ENCODE measurements at regions not wholly inside any gene's neighbourhood (a gene's known extent, or its start where the extent isn't known, plus 50 kb on each side); places are given as distances from the start of the nearest gene placed in this dataset.

DNA sequence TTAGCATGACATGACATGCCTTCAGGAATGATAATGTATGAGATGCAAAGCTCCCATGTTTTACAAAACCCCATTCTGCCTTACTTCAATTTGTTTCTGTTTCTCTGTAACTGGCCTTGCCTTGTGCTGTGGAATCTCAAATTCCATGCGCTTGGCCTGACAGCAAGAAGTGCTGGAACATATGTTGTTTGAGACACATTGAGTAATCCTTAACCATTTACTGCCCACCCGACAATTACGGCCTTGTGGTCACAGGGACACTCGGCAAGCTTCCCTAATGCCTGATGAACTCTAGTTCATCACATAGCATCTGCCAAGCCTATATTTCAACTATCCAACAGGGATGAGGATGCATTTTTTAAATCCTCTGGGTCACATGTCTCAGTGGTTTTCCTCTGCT lies 226.4 kb upstream of the CASK start:
- Histone ChIP-seq H3K4me3 (ENCODE audit: low read length, poor library complexity, severe bottlenecking) (no peak overlapping the region), H3K4me1 (ENCODE audit: insufficient read depth, low read length, poor library complexity, severe bottlenecking) (no peaks in the 10 kb centered on the region), H3K4me2 (ENCODE audit: low read depth, low read length, poor library complexity, severe bottlenecking) (no peak overlapping the region), H3K79me2 (ENCODE audit: insufficient read depth, low read length) (no peaks in the 10 kb centered on the region), H3K27me3 (ENCODE audit: insufficient read depth, low read length, poor library complexity, severe bottlenecking) (no peaks in the 10 kb centered on the region), H2AFZ (ENCODE audit: low read length) (no peak overlapping the region), H4K20me1 (ENCODE audit: insufficient read depth, low read length, poor library complexity, severe bottlenecking) (no peaks in the 10 kb centered on the region), H3F3A (ENCODE audit: low read depth) (no peaks in the 10 kb centered on the region), H3K9ac (ENCODE audit: low read depth, low read length, poor library complexity, severe bottlenecking) (no peak overlapping the region), H3K9me3 (ENCODE audit: insufficient read depth, low read depth, low read length) (no peaks in the 10 kb centered on the region), H3K9me2 (replicated peaks; ENCODE audit: low read depth, low read length) (no peaks in the 10 kb centered on the region), H3K36me3 (ENCODE audit: insufficient read depth, low read length) (no peaks in the 10 kb centered on the region)
- no peak for TF ChIP-seq EZH2phosphoT487 (IDR thresholded peaks at IDR 0.05; ENCODE audit: borderline replicate concordance)
- TF ChIP-seq, protein P1, sequence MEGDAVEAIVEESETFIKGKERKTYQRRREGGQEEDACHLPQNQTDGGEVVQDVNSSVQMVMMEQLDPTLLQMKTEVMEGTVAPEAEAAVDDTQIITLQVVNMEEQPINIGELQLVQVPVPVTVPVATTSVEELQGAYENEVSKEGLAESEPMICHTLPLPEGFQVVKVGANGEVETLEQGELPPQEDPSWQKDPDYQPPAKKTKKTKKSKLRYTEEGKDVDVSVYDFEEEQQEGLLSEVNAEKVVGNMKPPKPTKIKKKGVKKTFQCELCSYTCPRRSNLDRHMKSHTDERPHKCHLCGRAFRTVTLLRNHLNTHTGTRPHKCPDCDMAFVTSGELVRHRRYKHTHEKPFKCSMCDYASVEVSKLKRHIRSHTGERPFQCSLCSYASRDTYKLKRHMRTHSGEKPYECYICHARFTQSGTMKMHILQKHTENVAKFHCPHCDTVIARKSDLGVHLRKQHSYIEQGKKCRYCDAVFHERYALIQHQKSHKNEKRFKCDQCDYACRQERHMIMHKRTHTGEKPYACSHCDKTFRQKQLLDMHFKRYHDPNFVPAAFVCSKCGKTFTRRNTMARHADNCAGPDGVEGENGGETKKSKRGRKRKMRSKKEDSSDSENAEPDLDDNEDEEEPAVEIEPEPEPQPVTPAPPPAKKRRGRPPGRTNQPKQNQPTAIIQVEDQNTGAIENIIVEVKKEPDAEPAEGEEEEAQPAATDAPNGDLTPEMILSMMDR (conservative IDR thresholded peaks at IDR 0.05; ENCODE audit: low read length), result no peak

DNA sequence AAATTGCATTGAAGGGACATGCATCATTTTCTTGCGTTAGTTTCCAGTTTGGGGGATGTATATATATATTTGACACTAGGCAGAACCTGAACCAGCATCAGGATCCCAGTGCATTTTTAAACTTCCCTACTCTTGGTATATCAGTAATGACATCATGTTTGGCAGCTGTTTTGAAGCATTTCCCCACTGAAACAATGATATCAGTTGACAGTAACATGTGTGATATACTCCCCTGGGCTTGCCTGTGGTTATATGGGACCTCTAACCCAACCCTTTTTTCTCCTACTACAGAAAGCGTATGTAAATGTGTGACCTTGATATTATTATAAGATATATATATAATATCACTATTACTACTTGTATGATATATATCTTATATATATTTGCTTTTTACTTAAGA lies 225.9 kb upstream of the CASK start:
- no peaks in the 10 kb centered on the region for H3K4me1 ChIP-seq (ENCODE audit: insufficient read depth, low read length, poor library complexity, severe bottlenecking)
- no peaks in the 10 kb centered on the region for H4K20me1 ChIP-seq (ENCODE audit: insufficient read depth, low read length, poor library complexity, severe bottlenecking)
- H3K9ac ChIP-seq (ENCODE audit: low read depth, low read length, poor library complexity, severe bottlenecking), result no peak overlapping the region
- H2AFZ ChIP-seq (ENCODE audit: low read length), result no peak overlapping the region
- H3K4me2 ChIP-seq (ENCODE audit: low read depth, low read length, poor library complexity, severe bottlenecking), result no peak overlapping the region
- TF ChIP-seq, protein P1 (conservative IDR thresholded peaks at IDR 0.05; ENCODE audit: low read length), result no peak
- TF ChIP-seq EZH2phosphoT487 (IDR thresholded peaks at IDR 0.05; ENCODE audit: borderline replicate concordance), result no peak
- no peaks in the 10 kb centered on the region for H3F3A ChIP-seq (ENCODE audit: low read depth)
- H3K4me3 ChIP-seq (ENCODE audit: low read length, poor library complexity, severe bottlenecking), result no peak overlapping the region
- no peaks in the 10 kb centered on the region for H3K9me2 ChIP-seq (replicated peaks; ENCODE audit: low read depth, low read length)
- no peaks in the 10 kb centered on the region for H3K79me2 ChIP-seq (ENCODE audit: insufficient read depth, low read length)
- no peaks in the 10 kb centered on the region for H3K36me3 ChIP-seq (ENCODE audit: insufficient read depth, low read length)
- no peaks in the 10 kb centered on the region for H3K9me3 ChIP-seq (ENCODE audit: insufficient read depth, low read depth, low read length)
- no peaks in the 10 kb centered on the region for H3K27me3 ChIP-seq (ENCODE audit: insufficient read depth, low read length, poor library complexity, severe bottlenecking)

DNA sequence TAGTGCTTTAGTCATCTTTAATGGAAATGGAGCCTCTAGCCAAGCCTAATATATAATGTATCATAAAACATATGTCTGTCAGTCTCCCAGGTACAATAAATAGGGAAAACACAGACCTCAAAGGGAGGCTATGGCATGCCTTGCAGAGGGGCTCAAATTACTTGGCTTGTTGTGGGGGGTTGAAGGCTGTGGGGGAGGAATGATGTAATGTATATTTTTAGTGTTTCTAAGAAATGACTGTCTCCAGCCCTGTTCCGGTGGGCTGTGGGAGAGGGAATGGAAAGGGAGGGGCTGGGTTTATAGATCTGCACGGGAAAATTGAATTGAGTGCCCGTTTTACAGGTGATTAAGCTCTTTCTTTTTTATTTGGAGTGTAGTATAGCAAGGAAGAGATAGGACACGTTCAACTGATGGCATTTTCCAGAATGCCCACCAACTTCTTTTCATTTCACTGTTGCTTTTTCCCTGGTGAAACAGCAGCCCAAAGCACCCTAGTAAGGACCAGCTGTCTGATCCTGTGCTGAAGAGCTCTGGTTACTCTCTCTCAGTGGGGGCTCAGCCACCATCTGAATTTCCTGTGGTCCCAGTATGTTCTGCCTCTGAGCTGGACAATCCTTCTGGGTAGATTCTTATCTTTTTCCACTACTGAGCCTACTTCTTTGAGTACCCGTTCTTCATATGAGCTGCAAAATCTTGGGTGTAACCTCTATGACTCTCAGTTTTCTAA lies 220.7 kb upstream of the CASK start:
- no peak overlapping the region for H3K4me2 ChIP-seq (ENCODE audit: low read depth, low read length, poor library complexity, severe bottlenecking)
- no peaks in the 10 kb centered on the region for H3F3A ChIP-seq (ENCODE audit: low read depth)
- no peaks in the 10 kb centered on the region for H3K36me3 ChIP-seq (ENCODE audit: insufficient read depth, low read length)
- no peaks in the 10 kb centered on the region for H4K20me1 ChIP-seq (ENCODE audit: insufficient read depth, low read length, poor library complexity, severe bottlenecking)
- no peak overlapping the region for H3K4me3 ChIP-seq (ENCODE audit: low read length, poor library complexity, severe bottlenecking)
- no peak overlapping the region for H3K9ac ChIP-seq (ENCODE audit: low read depth, low read length, poor library complexity, severe bottlenecking)
- H3K27me3 ChIP-seq (ENCODE audit: insufficient read depth, low read length, poor library complexity, severe bottlenecking), result no peaks in the 10 kb centered on the region
- H3K9me2 ChIP-seq (replicated peaks; ENCODE audit: low read depth, low read length), result no peaks in the 10 kb centered on the region
- H3K4me1 ChIP-seq (ENCODE audit: insufficient read depth, low read length, poor library complexity, severe bottlenecking), result no peaks in the 10 kb centered on the region
- TF ChIP-seq EZH2phosphoT487 (IDR thresholded peaks at IDR 0.05; ENCODE audit: borderline replicate concordance), result no peak
- TF ChIP-seq, protein P1 (conservative IDR thresholded peaks at IDR 0.05; ENCODE audit: low read length), result no peak
- H2AFZ ChIP-seq (ENCODE audit: low read length), result no peak overlapping the region
- no peaks in the 10 kb centered on the region for H3K79me2 ChIP-seq (ENCODE audit: insufficient read depth, low read length)
- no peaks in the 10 kb centered on the region for H3K9me3 ChIP-seq (ENCODE audit: insufficient read depth, low read depth, low read length)

Measured in Loucy (cell line).